ENCODE measurements at regions not wholly inside any gene's neighbourhood (a gene's known extent, or its start where the extent isn't known, plus 50 kb on each side); places are given as distances from the start of the nearest gene placed in this dataset.

DNA sequence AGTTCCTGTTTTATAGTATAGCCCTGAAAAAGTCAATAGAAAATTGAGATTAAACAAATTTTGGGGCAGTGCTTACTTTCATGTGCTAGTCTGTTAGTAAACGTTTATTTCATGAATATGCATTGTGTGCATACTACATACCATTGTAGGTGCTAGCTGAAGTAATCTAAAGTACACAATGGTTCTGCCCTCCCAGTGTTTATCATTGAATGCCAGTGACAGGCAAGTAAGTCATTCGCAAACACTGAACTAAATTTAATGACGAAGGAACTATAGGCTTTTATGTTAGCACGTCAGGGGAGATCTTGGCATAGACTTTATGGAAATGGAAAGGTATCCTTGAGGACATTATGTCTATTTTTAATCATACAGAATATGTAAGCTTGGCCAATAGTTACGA lies 426.9 kb upstream of the EPHA5 start:
- H3K27me3 ChIP-seq, result no peaks in the 10 kb centered on the region
- H3K4me3 ChIP-seq, result no peak overlapping the region
- TF ChIP-seq, protein P1, sequence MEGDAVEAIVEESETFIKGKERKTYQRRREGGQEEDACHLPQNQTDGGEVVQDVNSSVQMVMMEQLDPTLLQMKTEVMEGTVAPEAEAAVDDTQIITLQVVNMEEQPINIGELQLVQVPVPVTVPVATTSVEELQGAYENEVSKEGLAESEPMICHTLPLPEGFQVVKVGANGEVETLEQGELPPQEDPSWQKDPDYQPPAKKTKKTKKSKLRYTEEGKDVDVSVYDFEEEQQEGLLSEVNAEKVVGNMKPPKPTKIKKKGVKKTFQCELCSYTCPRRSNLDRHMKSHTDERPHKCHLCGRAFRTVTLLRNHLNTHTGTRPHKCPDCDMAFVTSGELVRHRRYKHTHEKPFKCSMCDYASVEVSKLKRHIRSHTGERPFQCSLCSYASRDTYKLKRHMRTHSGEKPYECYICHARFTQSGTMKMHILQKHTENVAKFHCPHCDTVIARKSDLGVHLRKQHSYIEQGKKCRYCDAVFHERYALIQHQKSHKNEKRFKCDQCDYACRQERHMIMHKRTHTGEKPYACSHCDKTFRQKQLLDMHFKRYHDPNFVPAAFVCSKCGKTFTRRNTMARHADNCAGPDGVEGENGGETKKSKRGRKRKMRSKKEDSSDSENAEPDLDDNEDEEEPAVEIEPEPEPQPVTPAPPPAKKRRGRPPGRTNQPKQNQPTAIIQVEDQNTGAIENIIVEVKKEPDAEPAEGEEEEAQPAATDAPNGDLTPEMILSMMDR (IDR thresholded peaks at IDR 0.05), result no peak
- peaks cover 0 to 3% of the 10 kb centered on the region in 2 donors for H3K9me3 ChIP-seq
- intact Hi-C loops (cut with DNase I), result no loop called here
- ATAC-seq (no peak), DNase-seq (peak in 1 of 4 donors; percentile 3)
- no peaks in the 10 kb centered on the region for H3K4me1 ChIP-seq
- H3K36me3 ChIP-seq, result no peaks in the 10 kb centered on the region
- no peak overlapping the region for H3K27ac ChIP-seq

DNA sequence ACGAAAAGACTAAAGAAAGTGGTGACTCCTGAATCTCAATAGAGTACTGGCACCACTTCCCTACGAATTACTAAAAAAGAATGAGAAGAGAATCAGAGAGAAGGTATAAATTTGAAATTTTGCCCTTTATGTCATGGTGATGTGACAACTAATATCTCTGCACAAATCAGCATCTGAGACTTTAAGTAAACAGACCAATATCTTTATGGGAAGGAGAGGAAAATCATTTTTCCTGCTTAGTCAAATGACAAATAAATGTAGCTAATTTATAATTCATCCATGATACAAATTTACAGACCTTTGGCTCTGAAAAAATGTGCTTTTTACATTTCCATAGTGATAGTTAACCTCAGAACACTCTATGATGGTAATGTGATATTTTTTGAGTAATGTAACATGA lies 424.8 kb upstream of the EPHA5 start:
- H3K36me3 ChIP-seq, result no peaks in the 10 kb centered on the region
- TF ChIP-seq, protein P1 (IDR thresholded peaks at IDR 0.05), result no peak
- intact Hi-C loops (cut with DNase I), result no loop called here
- no peak overlapping the region for H3K4me3 ChIP-seq
- H3K4me1 ChIP-seq, result no peaks in the 10 kb centered on the region
- H3K27ac ChIP-seq, result no peak overlapping the region
- no peak for DNase-seq
- no peak for ATAC-seq
- H3K9me3 ChIP-seq, result peaks cover 0 to 3% of the 10 kb centered on the region in 2 donors
- H3K27me3 ChIP-seq, result no peaks in the 10 kb centered on the region

GRCh38 chr4:66094070-66094469 lies 423.8 kb upstream of the EPHA5 start:
- TF ChIP-seq, protein P1 (IDR thresholded peaks at IDR 0.05), result no peak
- H3K4me3 ChIP-seq, result no peak overlapping the region
- peaks cover 0 to under 1% of the 10 kb centered on the region in 2 donors for H3K9me3 ChIP-seq
- no peak for ATAC-seq
- H3K27me3 ChIP-seq, result no peaks in the 10 kb centered on the region
- no peaks in the 10 kb centered on the region for H3K36me3 ChIP-seq
- intact Hi-C loops (cut with DNase I), result no loop called here
- H3K4me1 ChIP-seq, result no peaks in the 10 kb centered on the region
- H3K27ac ChIP-seq, result no peak overlapping the region
- peak in 1 of 4 donors; percentile 57 for DNase-seq

DNA sequence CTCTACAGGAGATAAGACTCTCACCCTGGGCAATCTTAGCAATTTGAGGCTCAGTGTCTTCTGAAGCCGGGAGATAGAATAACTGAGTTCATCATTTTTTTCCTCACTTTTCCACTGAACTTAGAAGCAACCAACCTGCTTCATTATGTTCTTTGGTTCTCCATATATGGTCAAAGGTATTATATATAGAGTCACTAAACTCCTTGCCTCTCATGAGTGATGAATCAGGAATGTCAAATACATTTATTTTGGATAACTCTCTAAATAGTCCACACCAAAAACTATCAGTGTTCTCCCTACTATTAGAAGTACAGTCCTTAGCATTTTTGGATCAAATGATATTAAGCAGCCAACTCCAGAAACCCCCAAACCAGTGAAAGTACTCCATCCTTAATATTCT lies 421.5 kb upstream of the EPHA5 start:
- H3K4me3 ChIP-seq, result no peak overlapping the region
- TF ChIP-seq, protein P1 (IDR thresholded peaks at IDR 0.05), result no peak
- H3K36me3 ChIP-seq, result no peaks in the 10 kb centered on the region
- ATAC-seq (no peak), DNase-seq (no peak)
- intact Hi-C loops (cut with DNase I), result no loop called here
- no peak overlapping the region for H3K27ac ChIP-seq
- no peaks in the 10 kb centered on the region for H3K27me3 ChIP-seq
- peaks cover 0 to 14% of the 10 kb centered on the region in 2 donors for H3K9me3 ChIP-seq
- no peaks in the 10 kb centered on the region for H3K4me1 ChIP-seq

- Histone ChIP-seq H3K27me3 (no peaks in the 10 kb centered on the region), H3K27ac (no peak overlapping the region), H3K4me3 (no peak overlapping the region), H3K4me1 (no peaks in the 10 kb centered on the region), H3K36me3 (no peaks in the 10 kb centered on the region), H3K9me3 (peaks cover 0 to 7% of the 10 kb centered on the region in 2 donors)
- TF ChIP-seq, protein P1 (IDR thresholded peaks at IDR 0.05), result no peak
- intact Hi-C loops (cut with DNase I), result no loop called here
- DNase-seq (no peak), ATAC-seq (no peak)
Observed at GRCh38 chr4:66073961-66074360, 403.7 kb upstream of the EPHA5 start.
